ENCODE measurements at regions not wholly inside any gene's neighbourhood (a gene's known extent, or its start where the extent isn't known, plus 50 kb on each side); places are given as distances from the start of the nearest gene placed in this dataset.

DNA sequence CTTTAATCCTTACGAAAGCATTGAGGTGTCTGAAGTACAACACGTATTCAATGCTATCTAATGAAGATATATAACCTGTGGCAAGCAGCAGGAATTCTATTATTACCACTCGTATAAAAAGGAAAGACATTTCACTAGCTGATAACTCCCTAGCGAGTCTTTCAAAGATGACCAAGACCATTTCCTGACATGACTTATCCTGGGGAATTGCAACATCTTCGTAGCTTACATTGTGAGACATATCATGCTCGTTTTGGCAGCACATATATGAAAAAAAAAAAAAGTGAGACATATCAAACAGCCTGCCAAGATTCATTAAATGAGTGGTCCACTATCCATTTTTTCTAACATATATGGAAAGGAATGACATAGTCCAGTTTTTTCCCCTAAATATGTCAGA is 337.0 kb downstream of the FSCB start:
- TF ChIP-seq, protein P1, sequence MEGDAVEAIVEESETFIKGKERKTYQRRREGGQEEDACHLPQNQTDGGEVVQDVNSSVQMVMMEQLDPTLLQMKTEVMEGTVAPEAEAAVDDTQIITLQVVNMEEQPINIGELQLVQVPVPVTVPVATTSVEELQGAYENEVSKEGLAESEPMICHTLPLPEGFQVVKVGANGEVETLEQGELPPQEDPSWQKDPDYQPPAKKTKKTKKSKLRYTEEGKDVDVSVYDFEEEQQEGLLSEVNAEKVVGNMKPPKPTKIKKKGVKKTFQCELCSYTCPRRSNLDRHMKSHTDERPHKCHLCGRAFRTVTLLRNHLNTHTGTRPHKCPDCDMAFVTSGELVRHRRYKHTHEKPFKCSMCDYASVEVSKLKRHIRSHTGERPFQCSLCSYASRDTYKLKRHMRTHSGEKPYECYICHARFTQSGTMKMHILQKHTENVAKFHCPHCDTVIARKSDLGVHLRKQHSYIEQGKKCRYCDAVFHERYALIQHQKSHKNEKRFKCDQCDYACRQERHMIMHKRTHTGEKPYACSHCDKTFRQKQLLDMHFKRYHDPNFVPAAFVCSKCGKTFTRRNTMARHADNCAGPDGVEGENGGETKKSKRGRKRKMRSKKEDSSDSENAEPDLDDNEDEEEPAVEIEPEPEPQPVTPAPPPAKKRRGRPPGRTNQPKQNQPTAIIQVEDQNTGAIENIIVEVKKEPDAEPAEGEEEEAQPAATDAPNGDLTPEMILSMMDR (IDR thresholded peaks at IDR 0.05) = no peak
- TF ChIP-seq POLR2A (IDR thresholded peaks at IDR 0.05; ENCODE audit: low read depth) (no peak), POLR2AphosphoS5 (IDR thresholded peaks at IDR 0.05) (no peak)
